ENCODE measurements at regions not wholly inside any gene's neighbourhood (a gene's known extent, or its start where the extent isn't known, plus 50 kb on each side); places are given as distances from the start of the nearest gene placed in this dataset.
"Not testable (repeated sequence)": the region's sequence is repeated elsewhere in the genome, so short reads cannot be mapped to it uniquely, and the experiment has no call there.

DNA sequence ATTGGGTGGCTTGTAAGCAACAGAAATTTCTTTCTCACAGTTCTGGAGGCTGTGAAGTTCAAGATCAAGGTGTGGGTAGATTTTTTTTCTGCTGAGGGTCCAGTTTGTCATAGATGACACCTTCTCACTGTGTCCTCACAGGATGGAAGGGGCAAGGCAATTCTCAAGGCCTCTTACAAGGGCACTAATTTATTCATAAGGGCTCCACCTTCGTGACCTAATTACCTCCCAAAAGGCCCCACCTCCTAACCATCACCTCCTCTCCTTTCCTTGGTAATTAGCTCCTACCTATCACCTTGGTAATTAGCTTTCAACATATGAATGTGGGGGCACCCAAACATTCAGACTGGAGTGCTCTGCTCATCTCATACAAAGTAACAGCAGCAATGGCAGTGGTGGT, 92.3 kb upstream of the CD44 start:
- DNase-seq (ENCODE audit: low read depth), result no peak

DNA sequence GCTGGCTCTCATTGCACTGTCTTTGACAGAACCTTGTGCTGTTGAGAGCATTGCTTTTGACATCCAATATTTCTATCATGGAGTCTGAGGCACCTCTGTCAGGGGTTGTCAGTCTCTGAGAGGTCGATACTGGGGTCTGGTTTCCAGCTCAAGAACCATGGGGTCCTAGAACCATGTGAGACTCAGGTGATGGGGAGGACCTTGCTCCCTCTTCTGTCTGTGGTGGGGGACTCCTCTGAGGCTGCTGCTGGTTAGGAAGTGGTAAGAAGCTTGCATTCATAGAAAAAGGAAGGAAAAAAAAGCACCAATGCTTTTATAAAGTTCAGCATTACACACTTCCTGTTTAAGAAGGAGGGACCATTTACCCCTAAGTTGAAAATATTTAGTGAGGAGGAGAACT, 91.8 kb upstream of the CD44 start:
- no peak for DNase-seq (ENCODE audit: low read depth)

DNA sequence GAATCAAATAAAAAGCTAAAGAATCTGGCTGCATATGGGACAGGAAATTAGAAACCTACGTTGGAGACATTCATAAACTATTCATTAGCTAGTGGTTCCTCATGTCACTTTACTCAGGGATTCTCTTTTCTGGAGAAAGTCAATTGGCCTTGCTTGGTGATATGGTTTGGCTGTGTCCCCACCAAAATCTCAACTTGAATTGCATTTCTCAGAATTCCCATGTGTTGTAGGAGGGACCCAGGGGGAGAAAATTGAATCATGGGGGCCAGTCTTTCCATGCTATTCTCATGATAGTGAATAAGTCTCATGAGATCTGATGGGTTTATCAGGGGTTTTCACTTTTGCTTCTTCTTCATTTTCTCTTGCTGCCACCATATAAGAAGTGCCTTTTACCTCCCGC, 91.2 kb upstream of the CD44 start:
- no peak for DNase-seq (ENCODE audit: low read depth)

DNA sequence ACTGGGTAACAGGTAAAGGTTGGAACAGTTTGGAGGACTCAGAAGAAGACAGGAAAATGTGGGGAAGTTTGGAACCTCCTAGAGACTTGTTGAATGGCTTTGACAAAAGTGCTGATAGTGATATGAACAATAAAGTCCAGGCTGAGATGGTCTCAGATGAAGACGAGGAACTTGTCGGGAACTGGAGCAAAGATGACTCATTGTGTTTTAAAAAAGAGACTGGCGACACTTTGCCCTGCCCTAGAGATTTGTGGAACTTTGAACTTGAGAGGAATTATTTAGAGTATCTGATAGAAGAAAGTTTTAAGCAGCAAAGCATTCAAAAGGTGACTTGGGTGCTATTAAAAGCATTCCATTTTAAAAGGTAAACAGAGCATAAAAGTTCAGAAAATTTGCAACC, 90.6 kb upstream of the CD44 start:
- not testable (repeated sequence) for DNase-seq (ENCODE audit: low read depth)

DNA sequence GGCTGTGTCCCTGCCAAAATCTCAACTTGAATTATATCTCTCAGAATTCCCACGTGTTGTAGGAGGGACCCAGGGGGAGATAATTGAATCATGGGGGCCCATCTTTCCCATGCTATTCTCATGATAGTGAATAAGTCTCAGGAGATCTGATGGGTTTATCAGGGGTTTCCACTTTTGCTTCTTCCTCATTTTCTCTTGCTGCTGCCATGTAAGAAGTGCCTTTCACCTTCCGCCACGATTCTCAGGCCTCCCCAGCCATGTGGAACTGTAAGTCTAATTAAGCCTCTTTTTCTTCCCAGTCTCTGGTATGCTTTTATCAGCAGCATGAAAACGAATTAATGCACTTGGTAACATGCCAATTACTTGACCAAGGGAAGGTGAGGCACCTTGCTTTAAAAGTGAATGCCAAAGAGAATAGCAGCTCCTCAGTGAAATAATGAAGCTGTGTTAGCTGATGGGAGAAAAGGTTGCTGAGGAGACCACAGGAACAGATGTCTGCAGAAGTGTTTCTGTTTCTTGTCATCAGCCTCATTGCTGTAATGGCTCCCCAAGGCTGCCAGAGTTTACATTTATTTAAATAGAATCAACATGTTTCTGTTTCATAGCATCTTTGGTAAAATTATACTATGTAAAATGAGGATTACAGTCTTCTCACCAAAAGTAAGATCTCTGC, 89.0 kb upstream of the CD44 start:
- no peak for DNase-seq (ENCODE audit: low read depth)

DNA sequence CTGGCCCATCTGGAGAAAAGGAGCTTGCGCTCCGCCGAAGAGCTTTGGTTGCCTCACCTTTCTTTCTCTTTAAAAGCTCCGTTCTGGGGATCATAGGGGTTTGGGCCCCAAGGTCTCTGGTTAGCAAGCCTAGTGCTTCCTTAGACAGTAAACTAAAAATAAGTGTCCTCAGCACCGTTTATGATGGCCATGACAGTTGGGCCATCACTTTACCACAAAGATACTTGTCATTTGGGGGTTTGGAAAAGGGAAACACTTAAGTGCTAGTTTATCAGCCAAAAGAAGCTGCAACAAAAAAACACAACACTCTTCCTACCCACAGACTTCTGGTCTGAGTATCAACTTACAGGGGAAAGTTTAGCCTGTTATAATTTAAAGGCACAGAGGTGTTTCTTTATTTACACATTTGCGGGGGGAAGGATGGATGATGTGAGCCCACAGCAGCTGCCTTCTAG, 88.4 kb upstream of the CD44 start:
- DNase-seq (ENCODE audit: low read depth), result no peak

DNA sequence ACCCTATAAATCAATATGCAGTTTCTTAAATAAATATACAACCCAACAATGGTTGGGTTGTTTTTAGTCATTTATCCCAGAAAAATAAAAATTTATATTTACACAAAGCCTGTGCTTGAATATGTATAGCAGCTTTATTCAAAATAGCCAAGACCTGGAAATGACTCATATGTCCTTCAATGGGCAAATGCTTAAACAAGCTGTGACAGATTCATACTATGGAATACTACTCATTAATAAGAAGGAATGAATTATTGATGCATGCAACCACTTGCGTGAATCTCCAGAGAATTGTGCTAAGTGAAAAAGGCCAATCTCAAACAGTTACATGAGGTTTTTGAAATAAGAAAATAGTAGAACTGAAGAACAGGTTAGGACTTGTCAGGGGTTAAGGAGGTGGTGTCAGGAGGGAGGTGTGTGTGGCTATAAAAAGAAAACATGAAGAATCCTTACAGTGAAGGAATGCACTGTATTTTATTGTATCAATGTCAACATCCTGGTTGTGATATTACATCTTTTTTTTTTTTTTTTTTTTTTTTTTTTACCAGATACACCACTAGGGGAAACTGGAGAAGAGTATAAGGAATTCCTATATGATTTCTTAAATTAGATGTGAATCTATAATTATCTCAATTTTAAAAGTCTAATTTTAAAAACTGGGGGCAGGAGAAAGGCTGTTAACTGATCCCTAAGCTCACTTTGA, 82.4 kb upstream of the CD44 start:
- no peak for DNase-seq (ENCODE audit: low read depth)

DNA sequence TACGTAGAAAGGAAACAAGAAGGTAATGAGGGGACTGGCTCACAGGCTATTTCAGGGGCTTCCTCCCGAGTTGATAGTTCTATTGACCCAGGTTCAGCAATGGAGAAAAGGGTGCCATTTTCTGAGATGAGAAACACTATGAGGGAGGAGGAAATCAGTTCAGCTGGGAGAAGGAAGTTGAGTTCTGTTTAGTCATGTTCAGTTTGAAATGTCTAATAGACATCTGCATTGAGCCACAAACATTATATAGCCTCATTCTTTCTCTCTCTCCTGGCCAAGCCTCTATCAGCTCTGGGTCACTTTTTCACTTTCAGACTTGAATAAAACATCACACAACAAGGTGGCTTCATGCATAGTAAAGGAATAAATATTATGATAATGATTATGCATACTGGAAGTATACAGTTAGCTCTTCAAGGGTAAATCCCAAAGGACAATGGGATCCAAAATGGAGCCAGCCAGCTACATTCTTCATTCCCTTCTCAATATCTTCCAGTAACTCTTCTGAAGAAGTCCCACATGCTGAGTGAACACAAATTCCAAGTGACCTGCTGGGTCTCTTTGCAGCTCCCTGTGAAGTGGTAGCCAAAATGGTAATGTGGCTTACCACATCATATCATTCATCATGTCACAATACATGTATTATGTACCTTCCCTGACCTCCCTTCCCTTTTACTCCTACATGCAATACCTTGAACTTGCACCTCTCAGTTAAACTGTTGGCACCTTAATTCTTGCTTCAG, 80.9 kb upstream of the CD44 start:
- DNase-seq (ENCODE audit: low read depth), result no peak

DNA sequence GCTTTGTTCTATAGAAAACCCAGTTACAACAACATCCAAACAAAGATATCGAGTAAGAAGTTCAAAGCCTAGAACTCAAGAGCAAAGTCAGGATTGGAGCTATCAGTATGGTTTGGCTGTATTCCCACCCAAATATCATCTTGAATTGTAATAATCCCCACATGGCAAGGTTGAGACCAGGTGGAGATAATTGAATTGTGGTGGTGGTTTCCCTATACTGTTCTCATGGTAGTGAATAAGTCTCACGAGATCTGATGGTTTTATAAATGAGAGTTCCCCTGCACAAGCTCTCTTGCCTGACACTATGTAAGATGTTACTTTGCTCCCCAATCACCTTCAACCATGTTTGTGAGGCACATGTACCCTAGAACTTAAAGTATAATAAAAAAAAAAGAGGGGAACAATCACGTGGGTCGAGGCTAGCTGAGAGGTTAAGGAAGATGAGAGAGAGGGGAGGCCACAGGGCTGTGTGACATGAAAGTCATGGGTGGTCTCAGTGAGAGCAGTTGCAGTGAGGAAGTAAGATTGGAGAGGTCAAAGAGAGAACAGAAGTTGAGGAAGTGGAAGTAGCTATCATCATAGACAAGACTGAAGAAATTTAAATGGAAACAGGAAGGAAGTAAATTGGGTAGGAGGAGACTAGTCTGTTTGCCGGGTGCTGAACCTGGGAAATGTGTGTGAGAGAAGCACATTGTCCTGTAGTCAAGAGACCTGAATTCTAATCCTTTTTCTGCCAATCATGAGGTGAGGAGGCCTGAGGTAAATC, 80.1 kb upstream of the CD44 start:
- DNase-seq (ENCODE audit: low read depth), result no peak

DNA sequence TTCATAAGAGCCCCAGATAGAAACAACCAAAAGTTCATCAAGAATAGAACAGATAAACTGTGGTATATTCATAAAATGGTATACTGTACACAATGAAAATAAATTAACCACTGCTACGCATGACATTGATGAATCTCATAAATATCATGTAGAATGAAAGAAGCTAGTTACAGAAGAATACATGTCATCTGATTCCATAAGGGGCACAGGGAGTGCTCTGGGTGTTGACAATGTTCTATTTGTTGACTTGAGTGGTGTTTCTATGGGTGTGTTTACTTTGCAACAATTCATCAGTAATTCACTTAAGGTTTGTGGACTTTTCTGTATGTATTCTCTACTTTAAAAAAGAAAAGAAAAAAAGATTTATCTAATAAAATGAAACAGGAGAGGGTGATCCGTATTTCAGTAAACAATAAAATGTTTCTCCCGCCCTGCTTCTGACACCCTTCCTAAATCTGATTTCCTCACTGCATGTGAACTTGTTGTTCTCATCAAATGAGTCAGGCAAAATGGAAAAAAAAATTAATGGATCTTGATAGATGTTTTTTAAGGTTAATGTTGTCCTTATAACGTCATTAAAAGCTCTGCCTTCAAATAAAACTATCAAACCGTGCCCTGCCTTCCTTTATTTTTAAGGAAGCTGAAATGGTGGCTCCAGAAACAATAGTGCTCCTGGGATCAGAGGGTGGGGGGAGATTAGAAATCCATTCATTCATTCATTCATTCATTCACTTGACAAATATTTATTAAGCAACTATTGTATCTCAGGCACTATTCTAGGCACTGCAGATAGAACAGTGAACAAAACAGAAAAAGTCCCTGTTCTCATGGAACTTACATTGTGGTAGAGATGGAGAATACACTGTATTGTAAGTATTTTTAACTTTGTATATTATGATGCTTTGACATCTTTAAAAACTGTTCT, 77.2 kb upstream of the CD44 start:
- DNase-seq (ENCODE audit: low read depth), result no peak

DNA sequence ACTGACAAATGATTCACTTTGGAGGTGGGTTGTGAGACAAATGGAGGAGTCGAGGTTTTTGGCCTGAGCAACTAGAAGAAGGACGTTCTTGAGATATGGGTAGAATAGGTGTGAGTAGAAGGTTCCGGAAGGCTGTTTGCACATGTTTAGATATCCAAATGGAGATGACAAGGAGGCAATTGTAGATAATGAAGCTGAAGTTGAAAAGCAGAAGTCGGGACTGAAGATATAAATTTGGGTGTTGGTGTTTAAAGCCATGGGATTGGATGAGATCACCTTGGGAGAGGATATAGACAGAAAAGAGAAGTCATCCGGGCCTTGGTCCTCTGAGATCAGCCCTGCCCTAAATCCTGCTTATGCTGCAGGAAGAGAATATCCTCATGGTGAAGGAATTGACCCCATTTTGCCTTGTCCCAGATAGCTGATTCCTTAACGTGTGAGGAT, 75.5 kb upstream of the CD44 start:
- DNase-seq (ENCODE audit: low read depth), result no peak

DNA sequence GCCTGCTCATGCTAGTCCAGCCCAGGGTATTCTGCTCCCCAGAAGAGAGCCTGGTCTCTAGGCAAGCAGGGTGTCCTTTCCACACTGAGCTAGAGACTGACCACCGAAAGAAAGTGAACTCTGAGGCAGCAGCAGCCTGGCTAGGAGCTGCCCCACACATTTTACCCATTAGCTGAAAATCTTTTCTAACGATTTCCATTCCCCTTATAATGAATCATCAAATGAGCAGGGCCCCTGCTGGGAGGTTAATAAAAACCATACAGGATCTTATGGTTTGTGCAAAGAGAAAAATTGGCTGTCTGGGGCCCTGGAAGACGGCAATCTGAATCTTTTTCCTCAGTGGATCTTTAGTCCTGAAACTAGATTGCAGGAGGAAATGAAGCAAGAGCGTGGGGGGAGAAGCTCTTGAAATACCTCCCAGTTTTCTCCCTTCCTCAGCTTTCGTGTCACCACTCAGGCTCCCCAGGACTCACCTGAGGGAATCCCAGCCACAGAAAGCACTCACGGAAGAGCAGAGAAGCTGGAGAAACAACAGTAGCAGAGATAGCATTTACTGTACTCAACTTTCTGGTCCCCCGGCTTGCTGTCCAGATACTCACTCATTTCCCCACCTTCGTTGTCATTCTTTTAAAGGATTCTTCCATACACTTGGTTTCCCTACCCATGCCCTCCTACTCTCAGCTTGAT, 74.7 kb upstream of the CD44 start:
- no peak for DNase-seq (ENCODE audit: low read depth)

DNA sequence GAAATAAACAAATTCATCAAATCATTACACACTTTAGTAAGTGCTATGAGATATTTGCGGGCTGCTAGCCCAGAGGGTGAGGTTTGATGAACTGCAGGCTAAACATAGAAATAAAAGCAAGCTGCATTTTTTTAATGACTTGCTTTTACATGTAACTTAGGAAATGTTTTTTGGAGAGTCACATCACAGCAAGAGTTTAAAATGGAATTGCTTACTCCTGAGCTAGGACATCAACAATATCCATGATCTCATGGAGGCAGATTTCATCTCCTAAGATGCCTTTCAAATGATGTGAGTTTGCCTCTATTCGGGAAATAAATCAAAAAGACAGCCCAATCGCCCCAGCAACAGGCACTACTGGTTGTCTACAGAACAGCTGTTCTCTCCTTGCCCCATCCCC, 73.4 kb upstream of the CD44 start:
- peak; percentile 52 for DNase-seq (ENCODE audit: low read depth)

DNA sequence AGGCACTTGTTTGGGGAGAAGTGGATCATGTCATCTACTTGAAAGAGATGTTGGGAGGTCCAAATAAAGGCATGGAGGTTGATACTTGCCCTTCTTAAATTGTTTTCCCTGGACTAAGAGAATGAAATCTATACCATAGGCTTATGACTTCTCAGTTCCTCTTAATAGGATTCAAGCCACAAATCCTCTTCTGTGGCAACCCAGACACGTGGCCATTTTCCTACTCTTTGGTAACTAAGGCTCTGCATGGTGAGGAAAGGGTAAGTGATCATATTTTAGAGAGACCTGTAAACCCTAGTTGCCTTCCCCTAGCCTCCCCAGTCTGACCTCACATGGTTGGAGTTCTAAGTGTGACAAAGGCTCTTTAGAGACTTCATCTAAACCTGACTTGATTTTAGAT, 72.9 kb upstream of the CD44 start:
- DNase-seq (ENCODE audit: low read depth), result no peak

DNA sequence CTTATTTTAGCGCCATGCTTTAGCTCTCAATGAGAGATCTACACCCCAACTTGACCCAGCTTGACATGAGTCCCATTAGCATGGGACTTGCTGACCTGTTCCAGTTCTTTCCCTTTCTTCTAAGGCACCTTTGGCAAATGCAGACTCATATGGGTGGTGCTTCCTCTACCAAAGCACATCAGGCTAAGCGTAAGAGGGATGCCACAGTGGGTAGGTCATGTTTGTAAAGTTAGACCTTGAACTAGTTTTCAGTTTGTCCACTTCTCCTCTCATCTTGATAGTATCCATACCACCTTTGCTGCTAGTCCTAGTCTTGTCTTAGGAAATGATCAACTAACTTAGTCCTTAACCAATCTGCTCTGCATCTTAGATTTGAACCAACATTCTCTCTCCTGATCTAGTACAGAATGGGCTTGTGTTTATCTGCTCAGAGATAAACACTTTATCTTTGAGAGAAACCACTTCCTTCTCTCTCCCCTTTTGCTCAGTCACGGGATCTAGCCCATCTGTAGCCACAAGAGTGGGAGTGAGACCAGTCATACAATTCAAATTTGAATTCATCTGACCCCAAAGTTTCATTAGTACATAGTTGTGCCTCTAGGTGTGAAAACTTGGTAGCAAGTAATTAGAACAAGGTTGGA, 72.1 kb upstream of the CD44 start:
- DNase-seq (ENCODE audit: low read depth), result peak; percentile 63

DNA sequence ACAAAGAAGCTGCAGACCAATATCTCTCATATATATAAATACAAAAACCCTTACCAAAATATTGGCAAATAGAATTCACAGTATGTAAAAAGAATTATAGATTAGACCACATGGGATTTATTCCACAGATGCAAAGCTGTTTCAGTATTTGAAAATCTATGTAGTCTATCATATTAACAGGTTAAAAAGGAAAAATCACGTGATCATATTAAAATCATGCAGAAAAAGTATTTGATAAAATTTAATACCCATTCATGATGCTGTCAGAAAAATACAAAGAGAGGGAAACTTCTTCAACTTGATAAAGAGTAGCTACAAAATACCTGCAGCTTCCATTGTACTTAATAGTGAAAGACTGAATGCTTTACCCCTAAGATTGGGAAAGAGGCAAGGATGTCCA, 67.2 kb upstream of the CD44 start:
- DNase-seq (ENCODE audit: low read depth), result no peak

DNA sequence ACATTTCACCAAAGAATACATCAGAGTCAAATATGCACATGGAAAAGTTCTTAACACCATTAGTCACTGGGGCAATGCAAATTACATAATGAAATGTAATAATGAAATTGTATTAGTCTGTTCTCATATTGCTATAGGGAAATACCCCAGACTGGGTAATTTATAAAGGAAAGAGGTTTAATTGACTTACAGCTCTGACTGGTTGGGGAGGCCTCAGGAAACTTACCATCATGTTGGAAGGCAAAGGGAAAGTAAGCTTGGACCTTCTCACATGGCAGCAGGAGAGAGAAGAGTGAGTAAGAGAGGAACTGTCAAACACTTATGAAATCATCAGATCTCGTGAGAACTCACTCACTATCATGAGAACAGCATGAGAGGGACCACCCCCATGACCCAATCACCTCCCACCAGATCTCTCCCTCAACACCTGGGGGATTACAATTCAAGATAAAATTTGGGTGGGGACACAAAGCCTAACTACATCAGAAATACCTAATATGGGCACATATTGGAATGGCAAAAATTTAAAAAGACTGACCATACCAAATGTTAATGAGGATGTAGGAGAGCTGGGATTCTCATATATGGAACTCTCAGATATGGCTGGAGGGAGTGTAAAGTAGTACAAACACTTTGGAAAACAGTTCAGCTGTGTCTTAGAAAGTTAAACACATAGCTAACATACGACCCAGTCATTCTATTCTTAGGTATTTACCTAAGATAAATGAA, 65.1 kb upstream of the CD44 start:
- no peak for DNase-seq (ENCODE audit: low read depth)

DNA sequence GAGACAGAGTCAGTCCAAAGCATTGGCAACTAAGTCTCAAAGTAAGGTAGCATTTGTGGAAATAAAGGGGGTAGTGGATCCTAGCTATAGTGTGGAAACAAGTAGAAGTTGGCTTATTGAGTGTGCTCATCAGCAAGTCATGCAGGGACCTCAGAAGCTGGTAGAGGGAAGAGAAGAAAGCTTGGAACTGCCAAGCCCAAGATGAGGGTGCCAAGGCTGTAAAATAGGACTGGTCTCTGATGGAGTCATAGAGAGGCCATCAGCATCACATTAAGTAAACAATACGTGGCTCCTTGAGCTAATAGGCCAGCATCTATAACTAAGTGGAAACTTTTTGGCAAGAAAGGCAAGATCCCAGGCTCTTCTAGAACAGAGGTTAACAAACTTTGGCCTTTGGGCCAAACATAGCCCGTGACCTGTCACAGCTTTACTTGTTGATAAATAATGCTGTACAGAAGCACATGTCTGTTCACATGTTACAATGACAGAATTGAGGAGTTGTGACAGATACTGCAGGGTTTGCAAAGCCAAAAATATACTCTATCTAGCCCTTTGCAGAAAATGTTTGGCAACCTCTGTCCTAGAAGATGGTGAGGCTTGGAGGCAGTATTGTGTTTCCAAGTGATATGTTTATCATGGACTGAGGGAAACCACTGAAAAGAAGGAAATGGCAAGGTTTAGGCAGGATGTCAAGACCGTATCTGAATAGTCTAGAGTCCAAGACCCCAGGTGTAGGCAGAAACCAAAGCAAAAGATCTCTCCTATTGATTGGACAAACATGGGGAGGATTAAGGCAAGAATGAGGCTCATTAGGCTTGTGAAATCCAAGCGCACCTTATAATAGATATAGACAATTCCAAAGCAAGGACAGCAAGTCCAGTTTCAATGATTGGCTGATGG, 62.5 kb upstream of the CD44 start:
- DNase-seq (ENCODE audit: low read depth), result no peak

Data from amniotic epithelial cell (primary cell).